HG03139 (cell line): ENCODE measurements at regions not wholly inside any gene's neighbourhood (a gene's known extent, or its start where the extent isn't known, plus 50 kb on each side); places are given as distances from the start of the nearest gene placed in this dataset.

Experiments
- ATAC-seq: cut with Tn5 transposase; IDR thresholded peaks from one replicate; pipeline ENCODE4 v1.9.1; 2021; ENCODE audit not compliant: unreplicated experiment

- ATAC-seq = no peak
Observed at GRCh38 chr18:22542406-22542835, 124.7 kb upstream of the CTAGE1 start.

DNA sequence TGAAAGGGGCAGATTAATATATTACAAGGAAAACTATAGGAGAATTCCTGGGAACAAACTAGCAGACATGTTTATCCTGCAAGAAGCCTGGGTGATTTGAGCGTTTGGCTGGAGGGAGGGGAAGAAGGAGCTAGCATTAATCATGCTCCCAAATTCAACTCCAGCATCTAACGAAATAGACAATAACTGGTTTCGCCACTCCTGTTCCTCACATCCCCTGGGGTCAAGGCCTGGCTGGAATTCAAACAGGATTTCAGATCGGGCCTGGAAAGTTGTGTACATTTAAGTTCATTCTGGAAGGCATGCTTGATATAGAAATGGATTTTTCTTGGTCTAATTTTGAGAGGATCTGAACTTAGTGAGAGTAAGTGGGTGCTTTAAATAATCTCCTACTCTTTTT is 126.1 kb upstream of the CTAGE1 start:
- no peak for ATAC-seq

DNA sequence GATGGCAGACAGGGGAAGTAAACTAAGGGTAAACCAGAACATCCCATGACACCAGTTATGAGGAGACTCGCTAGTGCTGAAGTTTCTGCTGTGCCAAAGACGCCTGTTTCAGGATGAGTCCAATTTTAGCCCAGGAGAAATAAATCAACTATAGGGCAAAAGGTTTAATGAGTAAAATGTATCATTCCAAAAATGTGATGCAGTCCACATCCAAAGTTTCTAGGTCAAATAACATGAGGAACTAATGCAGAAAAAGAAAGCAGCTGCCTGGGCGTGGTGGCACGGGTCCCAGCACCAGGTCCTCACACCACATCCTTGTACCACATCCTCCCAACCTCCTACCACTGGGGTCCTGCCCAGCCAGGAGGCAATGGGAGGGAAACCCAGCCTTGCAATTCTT is 126.9 kb upstream of the CTAGE1 start:
- ATAC-seq = no peak

DNA sequence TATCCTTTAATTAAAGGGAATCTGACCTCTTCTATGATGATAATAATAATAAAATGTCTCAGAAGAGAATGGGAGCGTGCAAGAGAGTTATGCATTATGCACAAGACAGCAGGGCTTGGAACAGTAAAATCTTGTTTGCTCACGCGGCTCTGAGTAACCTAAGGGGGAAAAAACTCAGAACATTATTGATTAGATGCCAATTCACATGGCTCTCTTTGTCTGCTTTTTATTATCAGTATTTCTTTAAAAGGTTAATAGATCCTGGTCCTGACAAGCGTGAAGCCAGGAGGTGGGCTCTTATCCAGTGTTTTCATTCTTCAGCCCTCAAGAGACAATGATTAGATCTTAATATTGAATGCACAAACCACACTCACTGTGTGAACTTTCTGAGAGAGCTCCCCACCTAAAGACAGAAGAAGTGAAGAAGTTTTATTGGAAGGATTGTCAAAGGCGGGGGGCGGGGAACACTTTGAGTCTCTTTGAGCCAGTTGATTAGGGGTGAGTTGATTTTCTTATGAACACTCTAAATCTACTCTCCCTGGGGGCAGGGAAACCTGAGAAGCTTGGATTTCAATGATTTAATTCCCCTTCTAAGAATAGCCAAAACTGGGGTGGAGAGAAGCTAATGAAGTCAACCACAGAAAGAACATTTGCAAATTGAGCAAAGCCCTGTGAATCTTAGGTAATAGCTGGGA is 127.5 kb upstream of the CTAGE1 start:
- ATAC-seq = no peak

- no peak for ATAC-seq
Observed at GRCh38 chr18:22546905-22547570, 129.3 kb upstream of the CTAGE1 start.

- no peak for ATAC-seq
Observed at GRCh38 chr18:22547807-22548561, 130.3 kb upstream of the CTAGE1 start.

GRCh38 chr18:22549260-22549937 is 131.7 kb upstream of the CTAGE1 start:
- no peak for ATAC-seq

DNA sequence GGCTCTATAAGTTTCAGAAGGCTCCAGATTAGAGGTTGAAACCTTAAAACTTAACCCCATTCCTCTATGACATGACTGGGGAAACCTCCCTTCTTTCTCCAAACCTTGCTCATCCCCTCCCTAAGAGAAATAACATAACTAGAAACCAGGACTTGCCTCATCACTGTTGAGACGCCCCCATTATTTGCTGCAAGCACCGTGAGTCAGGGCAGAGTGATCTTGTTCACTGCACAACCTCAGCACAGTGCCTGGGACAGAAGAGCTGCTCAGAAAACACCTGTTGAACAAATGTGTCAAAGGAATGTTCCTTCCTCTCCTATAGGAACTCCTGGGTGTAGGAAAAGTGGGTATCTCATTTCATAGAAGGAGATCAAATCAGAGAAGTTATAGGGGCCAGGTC is 132.7 kb upstream of the CTAGE1 start:
- no peak for ATAC-seq

DNA sequence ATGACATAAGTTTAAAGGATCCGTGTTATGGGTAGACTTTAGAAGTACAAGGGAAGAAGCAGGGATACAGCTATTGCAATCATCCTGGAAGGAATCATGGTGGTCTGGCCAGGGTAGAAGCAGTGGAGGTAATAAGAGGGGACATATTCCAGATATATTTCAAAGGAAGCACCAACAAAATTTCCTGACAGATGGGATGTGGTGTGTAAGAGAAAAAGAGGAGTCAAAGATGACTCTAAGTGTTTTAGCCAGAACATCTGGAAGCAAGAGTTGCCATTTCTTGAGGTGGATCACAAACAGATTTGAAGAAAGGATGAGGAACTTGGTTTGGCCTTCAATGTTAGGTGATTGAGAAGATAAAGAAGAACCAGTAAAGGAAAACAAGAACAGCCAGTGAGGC is 133.1 kb upstream of the CTAGE1 start:
- ATAC-seq = no peak

GRCh38 chr18:22551536-22552151 is 133.9 kb upstream of the CTAGE1 start:
- no peak for ATAC-seq

DNA sequence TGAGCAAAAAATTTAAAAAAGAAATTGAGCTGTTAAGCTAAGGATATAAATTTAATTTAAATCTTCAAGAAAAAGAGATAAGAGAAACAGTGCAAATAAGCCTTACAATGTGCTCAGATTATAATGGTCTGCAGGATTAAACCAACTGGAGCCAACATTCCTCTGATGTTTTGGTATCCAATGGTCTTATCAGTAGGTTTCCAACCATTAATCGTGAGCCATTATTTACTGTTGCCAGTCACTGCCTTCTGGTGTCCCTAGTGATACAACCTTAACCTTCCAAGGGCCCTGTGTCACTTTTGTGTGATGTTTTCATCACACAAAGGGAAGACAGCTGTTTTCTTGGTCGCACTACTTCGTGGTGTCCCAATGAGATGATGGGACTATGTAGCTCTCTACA is 134.5 kb upstream of the CTAGE1 start:
- no peak for ATAC-seq

GRCh38 chr18:22552899-22553460 is 135.3 kb upstream of the CTAGE1 start:
- ATAC-seq = no peak

DNA sequence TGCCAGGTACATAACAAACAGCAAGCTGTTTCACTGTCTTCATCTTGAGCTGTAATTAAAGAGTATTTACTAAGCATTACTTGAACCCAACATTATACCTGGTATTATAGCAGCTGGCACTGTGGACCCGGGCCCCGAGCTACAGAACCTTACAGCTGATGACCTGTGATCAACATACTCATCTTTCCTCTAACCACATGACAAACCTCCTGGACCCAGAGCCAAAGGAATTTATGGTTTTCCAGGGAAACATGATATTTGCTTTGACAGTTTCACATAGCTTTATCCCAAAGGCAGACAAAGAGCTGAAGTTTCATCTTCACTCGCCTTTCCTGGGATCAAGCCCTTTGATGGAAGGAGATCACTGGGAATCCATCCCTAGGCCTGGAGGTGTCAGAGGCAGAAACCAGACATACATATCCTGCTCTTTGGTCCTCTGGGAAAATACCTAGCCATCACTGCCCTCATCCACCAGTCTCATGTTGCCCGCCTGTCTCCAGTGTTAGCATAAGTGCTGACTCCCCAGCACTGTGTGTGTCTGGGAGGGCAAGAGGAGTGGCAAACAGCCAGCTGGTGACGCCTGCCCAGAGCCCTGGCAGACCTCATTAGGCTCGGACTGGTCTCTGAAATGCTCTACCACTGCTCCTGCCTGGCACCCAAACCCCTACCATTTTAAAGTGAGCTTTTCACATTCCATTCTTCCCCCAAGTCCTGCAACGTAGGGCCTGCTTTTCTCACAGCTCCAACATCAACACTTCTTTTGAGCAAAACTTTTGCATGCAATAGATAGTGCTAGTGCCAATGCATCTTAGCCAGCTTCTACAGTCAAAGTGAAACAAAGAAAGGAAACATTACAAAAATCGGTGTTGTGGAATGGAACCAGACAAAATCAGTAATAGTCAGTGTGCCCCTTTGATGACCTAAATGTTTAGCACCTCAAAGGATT is 138.8 kb upstream of the CTAGE1 start:
- ATAC-seq = no peak

DNA sequence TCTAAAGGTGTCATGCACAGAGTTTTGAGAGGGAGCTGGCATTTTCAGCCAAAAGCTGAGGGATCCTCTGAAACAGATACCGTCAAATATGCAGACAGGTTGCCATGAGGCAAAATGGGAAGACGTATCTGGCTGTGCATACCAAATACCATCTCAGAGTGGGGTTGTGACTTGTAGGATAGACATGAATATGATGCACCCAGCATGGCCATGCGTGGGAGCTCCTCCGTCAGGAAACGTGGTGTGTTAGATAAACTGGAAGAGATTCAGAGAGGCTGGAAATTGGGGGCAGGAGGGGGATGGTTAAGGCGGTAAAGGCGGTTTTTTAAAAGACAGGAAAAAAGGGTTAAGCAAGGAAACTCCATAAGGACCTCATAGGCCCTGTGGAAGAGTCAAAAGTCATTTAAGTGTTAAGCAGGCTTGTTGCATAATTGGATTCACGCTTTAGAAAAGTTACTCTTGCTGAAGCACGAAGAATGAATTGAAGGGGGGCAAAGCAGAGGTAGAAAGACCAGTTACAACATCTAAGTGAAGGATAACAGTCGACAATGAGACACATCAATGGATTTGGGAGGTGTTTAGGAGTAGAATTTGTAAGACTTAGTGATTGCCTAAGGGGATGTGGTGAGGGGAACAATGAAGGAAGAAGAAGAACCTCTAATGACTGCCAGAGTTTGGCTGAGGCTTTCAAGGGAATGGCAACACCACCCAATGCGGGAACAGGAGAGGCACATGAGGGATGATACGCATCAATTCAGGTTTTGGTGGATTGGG is 139.6 kb upstream of the CTAGE1 start:
- ATAC-seq = no peak

DNA sequence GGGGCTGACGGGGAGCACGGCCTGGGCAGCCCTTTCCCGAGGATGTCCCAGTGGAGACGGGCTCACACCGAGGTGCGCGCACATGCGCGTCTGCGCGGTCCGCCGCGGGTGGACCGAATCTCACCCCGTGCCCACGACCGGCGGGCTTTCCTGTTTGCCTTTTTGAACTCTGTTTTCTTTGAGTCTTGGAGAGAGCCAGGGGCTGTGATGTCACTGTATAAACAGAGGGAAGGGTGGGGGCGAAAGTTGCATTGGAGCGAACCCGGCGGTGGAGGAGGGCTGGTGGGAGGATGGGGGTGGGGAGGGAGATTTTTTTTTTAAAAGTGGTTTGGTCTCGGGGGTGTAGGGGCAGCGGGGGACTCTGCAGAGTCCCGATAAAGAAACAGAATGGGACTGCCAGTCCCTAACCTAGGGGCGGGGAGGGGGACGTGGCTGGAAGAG is 141.2 kb upstream of the CTAGE1 start:
- no peak for ATAC-seq

- ATAC-seq = no peak
Observed at GRCh38 chr18:22559414-22560274, 141.9 kb upstream of the CTAGE1 start.

GRCh38 chr18:22560275-22560610 is 142.5 kb upstream of the CTAGE1 start:
- no peak for ATAC-seq

DNA sequence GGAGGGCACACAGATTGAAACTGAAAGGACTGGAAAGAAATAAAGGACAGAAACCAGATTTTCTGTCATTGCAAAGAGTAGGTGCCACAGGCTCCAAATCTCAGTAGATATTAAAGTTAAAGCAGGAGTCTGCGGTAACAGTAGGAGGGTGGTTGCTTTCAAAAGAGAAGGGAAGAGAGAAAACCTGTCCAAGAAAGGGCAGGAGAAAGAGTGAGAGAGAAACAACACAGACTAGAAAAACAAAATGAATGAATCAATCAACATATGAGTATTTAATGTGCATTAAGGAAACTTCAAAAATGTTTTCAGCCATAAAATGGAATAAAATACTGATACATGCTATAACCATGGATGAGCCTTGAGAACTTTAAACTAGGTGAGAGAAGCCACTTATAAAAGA is 143.1 kb upstream of the CTAGE1 start:
- ATAC-seq = no peak
